ENCODE measurements at regions not wholly inside any gene's neighbourhood (a gene's known extent, or its start where the extent isn't known, plus 50 kb on each side); places are given as distances from the start of the nearest gene placed in this dataset.

GRCh38 chr6:66429210-66429609 is 722.2 kb upstream of the EYS start (continued):
- TF ChIP-seq, protein P1, sequence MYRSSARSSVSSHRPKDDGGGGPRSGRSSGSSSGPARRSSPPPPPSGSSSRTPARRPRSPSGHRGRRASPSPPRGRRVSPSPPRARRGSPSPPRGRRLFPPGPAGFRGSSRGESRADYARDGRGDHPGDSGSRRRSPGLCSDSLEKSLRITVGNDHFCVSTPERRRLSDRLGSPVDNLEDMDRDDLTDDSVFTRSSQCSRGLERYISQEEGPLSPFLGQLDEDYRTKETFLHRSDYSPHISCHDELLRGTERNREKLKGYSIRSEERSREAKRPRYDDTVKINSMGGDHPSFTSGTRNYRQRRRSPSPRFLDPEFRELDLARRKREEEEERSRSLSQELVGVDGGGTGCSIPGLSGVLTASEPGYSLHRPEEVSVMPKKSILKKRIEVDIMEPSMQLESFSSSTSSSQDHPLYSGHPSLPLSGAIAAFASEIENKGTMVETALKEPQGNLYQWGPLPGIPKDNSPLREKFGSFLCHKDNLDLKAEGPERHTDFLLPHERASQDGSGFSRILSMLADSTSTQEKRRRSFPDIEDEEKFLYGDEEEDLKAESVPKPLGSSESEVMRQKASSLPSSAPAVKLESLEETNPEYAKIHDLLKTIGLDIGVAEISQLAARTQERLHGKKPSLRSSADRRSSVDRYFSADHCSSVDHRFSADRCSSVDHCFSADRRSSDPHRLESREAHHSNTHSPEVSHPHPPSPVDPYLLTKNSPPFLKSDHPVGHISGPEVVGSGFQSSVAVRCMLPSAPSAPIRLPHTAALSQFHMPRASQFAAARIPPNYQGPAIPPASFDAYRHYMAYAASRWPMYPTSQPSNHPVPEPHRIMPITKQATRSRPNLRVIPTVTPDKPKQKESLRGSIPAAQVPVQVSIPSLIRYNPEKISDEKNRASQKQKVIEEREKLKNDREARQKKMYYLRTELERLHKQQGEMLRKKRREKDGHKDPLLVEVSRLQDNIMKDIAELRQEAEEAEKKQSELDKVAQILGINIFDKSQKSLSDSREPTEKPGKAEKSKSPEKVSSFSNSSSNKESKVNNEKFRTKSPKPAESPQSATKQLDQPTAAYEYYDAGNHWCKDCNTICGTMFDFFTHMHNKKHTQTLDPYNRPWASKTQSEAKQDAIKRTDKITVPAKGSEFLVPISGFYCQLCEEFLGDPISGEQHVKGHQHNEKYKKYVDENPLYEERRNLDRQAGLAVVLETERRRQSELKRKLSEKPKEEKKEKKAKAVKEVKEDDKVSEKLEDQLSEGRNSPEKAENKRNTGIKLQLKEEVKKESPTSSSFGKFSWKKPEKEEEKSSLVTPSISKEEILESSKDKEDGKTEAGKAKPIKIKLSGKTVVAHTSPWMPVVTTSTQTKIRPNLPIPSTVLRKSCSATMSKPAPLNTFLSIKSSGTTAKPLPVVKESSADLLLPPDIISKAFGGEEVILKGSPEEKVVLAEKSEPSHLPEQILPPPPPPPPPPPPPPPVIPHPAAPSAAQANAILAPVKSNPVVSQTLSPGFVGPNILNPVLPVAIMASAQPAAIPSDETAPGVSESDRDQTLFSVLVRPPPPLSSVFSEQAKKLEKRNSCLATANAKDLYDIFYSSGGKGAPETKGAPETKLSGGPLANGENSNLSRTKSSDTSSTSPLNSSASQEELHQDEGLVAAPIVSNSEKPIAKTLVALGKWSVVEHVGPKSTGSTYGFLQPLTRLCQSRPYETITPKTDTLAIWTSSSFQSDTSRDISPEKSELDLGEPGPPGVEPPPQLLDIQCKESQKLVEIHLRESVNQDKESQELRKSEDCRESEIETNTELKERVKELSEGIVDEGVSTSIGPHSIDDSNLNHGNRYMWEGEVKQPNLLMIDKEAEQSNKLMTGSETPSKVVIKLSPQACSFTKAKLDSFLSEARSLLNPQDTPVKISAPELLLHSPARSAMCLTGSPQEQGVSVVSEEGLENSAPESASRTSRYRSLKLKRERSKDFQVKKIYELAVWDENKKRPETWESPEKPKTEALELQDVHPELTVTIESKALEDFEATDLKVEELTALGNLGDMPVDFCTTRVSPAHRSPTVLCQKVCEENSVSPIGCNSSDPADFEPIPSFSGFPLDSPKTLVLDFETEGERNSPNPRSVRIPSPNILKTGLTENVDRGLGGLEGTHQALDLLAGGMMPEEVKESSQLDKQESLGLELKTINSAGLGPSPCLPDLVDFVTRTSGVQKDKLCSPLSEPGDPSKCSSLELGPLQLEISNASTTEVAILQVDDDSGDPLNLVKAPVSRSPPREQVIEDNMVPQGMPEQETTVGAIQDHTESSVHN (IDR thresholded peaks at IDR 0.05; ENCODE audit: borderline replicate concordance in 1 of 2, low read depth in 1 of 2) = no peak
- TF ChIP-seq XRCC4 (IDR thresholded peaks at IDR 0.05; ENCODE audit: extremely low read depth, insufficient read depth, insufficient read length) (no peak), ZBTB33 (CRISPR knock-in tag; IDR thresholded peaks at IDR 0.05) (no peak), NCOA1 (IDR thresholded peaks at IDR 0.05; ENCODE audit: low read depth) (no peak)

All from K562 (cell line).